ENCODE measurements at regions not wholly inside any gene's neighbourhood (a gene's known extent, or its start where the extent isn't known, plus 50 kb on each side); places are given as distances from the start of the nearest gene placed in this dataset.

DNA sequence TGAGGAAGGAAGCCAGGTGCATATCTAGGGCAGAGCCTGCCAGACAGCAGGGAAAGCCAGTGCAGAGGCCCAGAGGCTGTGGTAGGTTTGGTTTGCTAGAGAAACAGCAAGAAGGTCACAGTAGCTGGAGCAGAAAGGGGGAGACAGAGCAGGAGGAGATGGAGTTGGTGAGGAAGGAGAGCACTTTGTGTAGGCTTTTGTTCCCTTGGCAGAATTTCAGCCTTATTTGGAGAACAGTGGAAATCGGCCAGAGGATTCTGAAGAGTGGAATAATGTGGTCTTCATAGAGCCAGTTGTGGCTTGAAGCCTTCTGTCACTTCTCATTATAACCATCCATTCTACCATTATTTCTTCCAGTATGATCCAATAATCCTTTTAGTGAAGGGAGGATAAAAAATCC is 212.9 kb upstream of the FAR2 start:
- TF ChIP-seq, protein P1, sequence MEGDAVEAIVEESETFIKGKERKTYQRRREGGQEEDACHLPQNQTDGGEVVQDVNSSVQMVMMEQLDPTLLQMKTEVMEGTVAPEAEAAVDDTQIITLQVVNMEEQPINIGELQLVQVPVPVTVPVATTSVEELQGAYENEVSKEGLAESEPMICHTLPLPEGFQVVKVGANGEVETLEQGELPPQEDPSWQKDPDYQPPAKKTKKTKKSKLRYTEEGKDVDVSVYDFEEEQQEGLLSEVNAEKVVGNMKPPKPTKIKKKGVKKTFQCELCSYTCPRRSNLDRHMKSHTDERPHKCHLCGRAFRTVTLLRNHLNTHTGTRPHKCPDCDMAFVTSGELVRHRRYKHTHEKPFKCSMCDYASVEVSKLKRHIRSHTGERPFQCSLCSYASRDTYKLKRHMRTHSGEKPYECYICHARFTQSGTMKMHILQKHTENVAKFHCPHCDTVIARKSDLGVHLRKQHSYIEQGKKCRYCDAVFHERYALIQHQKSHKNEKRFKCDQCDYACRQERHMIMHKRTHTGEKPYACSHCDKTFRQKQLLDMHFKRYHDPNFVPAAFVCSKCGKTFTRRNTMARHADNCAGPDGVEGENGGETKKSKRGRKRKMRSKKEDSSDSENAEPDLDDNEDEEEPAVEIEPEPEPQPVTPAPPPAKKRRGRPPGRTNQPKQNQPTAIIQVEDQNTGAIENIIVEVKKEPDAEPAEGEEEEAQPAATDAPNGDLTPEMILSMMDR (IDR thresholded peaks at IDR 0.05; ENCODE audit: control insufficient read depth, insufficient read depth, low read depth, low read length, missing control alignments), result no peak
- no peak for DNase-seq (ENCODE audit: low read depth)
- no peak overlapping the region for H3K4me3 ChIP-seq (ENCODE audit: control insufficient read depth, low read depth, low read length)

DNA sequence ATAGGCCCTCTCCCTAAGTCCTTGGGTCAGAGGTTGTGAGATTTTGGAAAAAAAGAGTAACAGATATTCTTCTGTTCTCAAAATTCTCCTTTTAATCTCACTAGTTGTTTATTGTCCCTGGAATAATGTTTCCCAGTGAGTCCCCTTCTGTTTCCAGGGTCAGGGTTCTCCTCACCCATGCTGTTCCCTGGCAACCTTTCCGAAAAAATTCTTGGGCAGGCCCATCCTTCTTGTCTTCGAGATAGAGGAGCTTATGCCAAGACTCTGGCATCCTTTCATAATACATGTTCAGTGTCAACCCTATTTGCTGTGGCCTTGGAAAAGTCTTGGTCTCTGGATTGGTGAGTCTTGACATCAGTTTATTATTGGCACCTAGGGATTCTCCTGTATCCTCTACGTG is 212.4 kb upstream of the FAR2 start:
- no peak for DNase-seq (ENCODE audit: low read depth)
- TF ChIP-seq, protein P1 (IDR thresholded peaks at IDR 0.05; ENCODE audit: control insufficient read depth, insufficient read depth, low read depth, low read length, missing control alignments), result no peak
- H3K4me3 ChIP-seq (ENCODE audit: control insufficient read depth, low read depth, low read length), result no peak overlapping the region

DNA sequence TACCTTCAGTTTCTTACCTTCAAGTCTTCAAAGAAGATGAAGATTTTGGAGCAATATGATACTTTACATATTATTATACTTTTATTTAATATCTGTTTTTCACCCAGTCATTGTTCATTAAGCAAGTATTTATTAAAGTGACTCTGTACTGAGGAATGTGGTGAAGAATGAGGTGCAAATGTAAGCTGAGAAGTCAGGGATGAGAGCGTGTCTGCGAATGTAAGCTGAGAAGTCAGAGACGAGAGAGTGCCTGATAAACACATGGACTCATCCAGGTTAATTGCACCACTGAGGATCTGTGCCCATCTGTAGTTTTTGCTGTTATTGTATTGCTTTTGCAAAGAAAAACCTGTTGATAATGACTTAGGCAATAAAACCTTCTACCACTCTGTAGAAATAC is 211.9 kb upstream of the FAR2 start:
- TF ChIP-seq, protein P1 (IDR thresholded peaks at IDR 0.05; ENCODE audit: control insufficient read depth, insufficient read depth, low read depth, low read length, missing control alignments), result no peak
- no peak overlapping the region for H3K4me3 ChIP-seq (ENCODE audit: control insufficient read depth, low read depth, low read length)
- DNase-seq (ENCODE audit: low read depth), result no peak

DNA sequence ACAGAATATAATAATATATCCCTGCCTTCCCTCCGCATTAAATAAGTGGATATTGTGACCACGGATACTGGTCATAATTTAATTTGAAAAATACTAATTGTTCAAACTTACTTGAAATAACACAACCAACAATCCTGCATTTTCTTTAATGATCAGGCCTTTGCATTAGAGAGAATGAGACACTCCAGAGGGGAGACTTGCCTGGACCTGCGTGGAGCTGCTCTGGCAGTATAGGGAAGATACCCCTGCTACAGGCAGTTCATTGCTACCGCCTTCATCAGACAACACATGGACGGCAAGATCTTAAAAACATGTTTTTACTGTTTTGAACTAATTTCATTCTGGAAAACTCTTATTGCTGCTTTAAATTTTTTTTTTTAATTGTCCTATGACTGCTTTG is 211.0 kb upstream of the FAR2 start:
- no peak overlapping the region for H3K4me3 ChIP-seq (ENCODE audit: control insufficient read depth, low read depth, low read length)
- DNase-seq (ENCODE audit: low read depth), result no peak
- TF ChIP-seq, protein P1 (IDR thresholded peaks at IDR 0.05; ENCODE audit: control insufficient read depth, insufficient read depth, low read depth, low read length, missing control alignments), result no peak

DNA sequence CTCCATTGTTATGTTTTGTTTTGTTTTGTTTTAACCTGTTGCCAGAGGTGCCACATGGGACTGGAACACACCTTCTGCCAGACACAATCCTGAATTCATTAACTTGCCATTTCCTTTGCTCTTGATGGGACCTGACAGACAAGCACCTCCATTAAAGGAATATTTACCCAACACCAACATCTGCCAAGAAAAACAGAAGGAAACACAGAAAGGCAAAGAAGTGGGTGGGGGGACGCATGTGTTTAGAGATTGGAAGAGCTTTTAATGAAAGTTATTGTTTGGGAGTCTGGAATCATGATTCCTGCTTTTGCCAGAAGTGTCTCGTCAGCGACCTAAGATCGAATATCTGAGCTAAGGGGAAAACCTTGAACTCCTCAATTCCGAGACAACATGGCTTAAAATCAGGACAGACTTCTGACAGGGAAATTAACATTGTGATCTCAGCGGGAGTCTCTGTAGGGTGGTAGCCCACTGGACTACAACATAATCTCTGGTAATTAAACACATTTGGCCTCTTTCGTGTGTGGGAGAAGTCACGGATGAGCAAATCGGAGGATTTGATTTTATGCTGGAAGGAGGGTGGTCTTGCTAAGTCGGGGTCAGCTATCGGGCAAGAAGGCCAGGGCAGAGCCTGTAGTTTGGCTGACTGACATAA is 210.4 kb upstream of the FAR2 start:
- DNase-seq (ENCODE audit: low read depth), result no peak
- TF ChIP-seq, protein P1 (IDR thresholded peaks at IDR 0.05; ENCODE audit: control insufficient read depth, insufficient read depth, low read depth, low read length, missing control alignments), result no peak

DNA sequence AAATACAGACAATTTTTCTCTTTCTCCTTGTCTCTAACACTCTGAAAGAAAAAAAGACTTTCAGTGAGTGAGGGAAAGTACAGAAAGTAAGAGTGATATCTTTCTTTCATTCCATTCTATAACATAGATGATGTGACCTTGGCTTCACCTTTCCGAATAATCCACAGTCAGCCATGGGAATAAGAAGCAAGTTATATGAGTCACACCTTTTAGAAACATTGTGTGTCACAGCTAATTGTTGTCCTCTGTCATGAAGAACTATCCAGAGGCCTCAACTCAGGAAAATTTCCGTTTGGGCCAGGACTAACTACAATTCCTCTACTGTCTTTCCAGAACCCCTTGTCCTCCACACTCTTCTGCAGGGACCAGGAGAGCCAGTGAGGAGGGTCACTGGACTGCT is 209.7 kb upstream of the FAR2 start:
- TF ChIP-seq, protein P1 (IDR thresholded peaks at IDR 0.05; ENCODE audit: control insufficient read depth, insufficient read depth, low read depth, low read length, missing control alignments), result no peak
- no peak for DNase-seq (ENCODE audit: low read depth)
- no peak overlapping the region for H3K4me3 ChIP-seq (ENCODE audit: control insufficient read depth, low read depth, low read length)

More for the DNA sequence above, 210.4 kb upstream of the FAR2 start:
- no peak overlapping the region for H3K4me3 ChIP-seq (ENCODE audit: control insufficient read depth, low read depth, low read length)

Data from AG09309 (cell line).